ENCODE measurements at regions not wholly inside any gene's neighbourhood (a gene's known extent, or its start where the extent isn't known, plus 50 kb on each side); places are given as distances from the start of the nearest gene placed in this dataset.
"Not testable (repeated sequence)": the region's sequence is repeated elsewhere in the genome, so short reads cannot be mapped to it uniquely, and the experiment has no call there.

GRCh38 chr20:55456316-55456940 lies 548.9 kb downstream of the CBLN4 start:
- Histone ChIP-seq H3K9me3 (ENCODE audit: low read length) (no peaks in the 10 kb centered on the region), H3K4me1 (ENCODE audit: insufficient read depth, low read length) (no peaks in the 10 kb centered on the region), H3K36me3 (ENCODE audit: insufficient read depth, low read length) (no peaks in the 10 kb centered on the region), H3K27me3 (ENCODE audit: insufficient read depth, low read length) (no peaks in the 10 kb centered on the region), H3K4me3 (ENCODE audit: low read length) (no peak overlapping the region), H2AFZ (ENCODE audit: low read depth, low read length) (no peak overlapping the region)

- H3K9me3 ChIP-seq (ENCODE audit: low read length): no peaks in the 10 kb centered on the region
Observed at GRCh38 chr20:55449091-55449490, 556.2 kb downstream of the CBLN4 start.

GRCh38 chr20:55446301-55446700 lies 559.0 kb downstream of the CBLN4 start:
- no peak overlapping the region for H2AFZ ChIP-seq (ENCODE audit: low read depth, low read length)
- no peaks in the 10 kb centered on the region for H3K9me3 ChIP-seq (ENCODE audit: low read length)
- no peaks in the 10 kb centered on the region for H3K27me3 ChIP-seq (ENCODE audit: insufficient read depth, low read length)
- no peaks in the 10 kb centered on the region for H3K4me1 ChIP-seq (ENCODE audit: insufficient read depth, low read length)
- no peak overlapping the region for H3K4me3 ChIP-seq (ENCODE audit: low read length)
- no peaks in the 10 kb centered on the region for H3K36me3 ChIP-seq (ENCODE audit: insufficient read depth, low read length)

More at GRCh38 chr20:55449091-55449490, 556.2 kb downstream of the CBLN4 start:
- H3K27me3 ChIP-seq (ENCODE audit: insufficient read depth, low read length): no peaks in the 10 kb centered on the region
- H3K4me3 ChIP-seq (ENCODE audit: low read length): no peak overlapping the region
- no peaks in the 10 kb centered on the region for H3K4me1 ChIP-seq (ENCODE audit: insufficient read depth, low read length)
- H3K36me3 ChIP-seq (ENCODE audit: insufficient read depth, low read length): no peaks in the 10 kb centered on the region
- no peak overlapping the region for H2AFZ ChIP-seq (ENCODE audit: low read depth, low read length)

- Histone ChIP-seq H3K4me3 (ENCODE audit: low read length) (no peak overlapping the region), H3K4me1 (ENCODE audit: insufficient read depth, low read length) (no peaks in the 10 kb centered on the region), H3K36me3 (ENCODE audit: insufficient read depth, low read length) (no peaks in the 10 kb centered on the region), H3K9me3 (ENCODE audit: low read length) (no peaks in the 10 kb centered on the region), H2AFZ (ENCODE audit: low read depth, low read length) (no peak overlapping the region), H3K27me3 (ENCODE audit: insufficient read depth, low read length) (no peaks in the 10 kb centered on the region)
Observed at GRCh38 chr20:55439070-55439469, 566.2 kb downstream of the CBLN4 start.

GRCh38 chr20:55437798-55438415 lies 567.4 kb downstream of the CBLN4 start:
- no peaks in the 10 kb centered on the region for H3K9me3 ChIP-seq (ENCODE audit: low read length)
- no peaks in the 10 kb centered on the region for H3K4me1 ChIP-seq (ENCODE audit: insufficient read depth, low read length)
- H2AFZ ChIP-seq (ENCODE audit: low read depth, low read length): no peak overlapping the region
- no peak overlapping the region for H3K4me3 ChIP-seq (ENCODE audit: low read length)
- H3K36me3 ChIP-seq (ENCODE audit: insufficient read depth, low read length): no peaks in the 10 kb centered on the region
- no peaks in the 10 kb centered on the region for H3K27me3 ChIP-seq (ENCODE audit: insufficient read depth, low read length)

- Histone ChIP-seq H3K4me3 (ENCODE audit: low read length) (no peak overlapping the region), H3K9me3 (ENCODE audit: low read length) (no peaks in the 10 kb centered on the region), H2AFZ (ENCODE audit: low read depth, low read length) (no peak overlapping the region), H3K27me3 (ENCODE audit: insufficient read depth, low read length) (no peaks in the 10 kb centered on the region), H3K36me3 (ENCODE audit: insufficient read depth, low read length) (no peaks in the 10 kb centered on the region), H3K4me1 (ENCODE audit: insufficient read depth, low read length) (no peaks in the 10 kb centered on the region)
Observed at GRCh38 chr20:55424968-55425367, 580.4 kb downstream of the CBLN4 start.

- Histone ChIP-seq H3K9me3 (ENCODE audit: low read length) (no peaks in the 10 kb centered on the region), H3K36me3 (ENCODE audit: insufficient read depth, low read length) (no peaks in the 10 kb centered on the region), H2AFZ (ENCODE audit: low read depth, low read length) (no peak overlapping the region), H3K4me1 (ENCODE audit: insufficient read depth, low read length) (no peaks in the 10 kb centered on the region), H3K27me3 (ENCODE audit: insufficient read depth, low read length) (no peaks in the 10 kb centered on the region), H3K4me3 (ENCODE audit: low read length) (no peak overlapping the region)
Observed at GRCh38 chr20:55424476-55424875, 580.8 kb downstream of the CBLN4 start.

GRCh38 chr20:55417836-55418235 lies 587.5 kb downstream of the CBLN4 start:
- H3K27me3 ChIP-seq (ENCODE audit: insufficient read depth, low read length): no peaks in the 10 kb centered on the region
- no peaks in the 10 kb centered on the region for H3K4me1 ChIP-seq (ENCODE audit: insufficient read depth, low read length)
- no peaks in the 10 kb centered on the region for H3K9me3 ChIP-seq (ENCODE audit: low read length)
- H2AFZ ChIP-seq (ENCODE audit: low read depth, low read length): no peak overlapping the region
- H3K36me3 ChIP-seq (ENCODE audit: insufficient read depth, low read length): no peaks in the 10 kb centered on the region
- no peak overlapping the region for H3K4me3 ChIP-seq (ENCODE audit: low read length)

- Histone ChIP-seq H3K4me1 (ENCODE audit: insufficient read depth, low read length) (no peaks in the 10 kb centered on the region), H3K4me3 (ENCODE audit: low read length) (no peak overlapping the region), H3K27me3 (ENCODE audit: insufficient read depth, low read length) (no peaks in the 10 kb centered on the region), H2AFZ (ENCODE audit: low read depth, low read length) (no peak overlapping the region), H3K9me3 (ENCODE audit: low read length) (no peaks in the 10 kb centered on the region), H3K36me3 (ENCODE audit: insufficient read depth, low read length) (no peaks in the 10 kb centered on the region)
Observed at GRCh38 chr20:55415567-55416142, 589.7 kb downstream of the CBLN4 start.

- not testable (repeated sequence) for H2AFZ ChIP-seq (ENCODE audit: low read depth, low read length); H3K27me3 ChIP-seq (ENCODE audit: insufficient read depth, low read length); H3K4me1 ChIP-seq (ENCODE audit: insufficient read depth, low read length); H3K36me3 ChIP-seq (ENCODE audit: insufficient read depth, low read length); H3K9me3 ChIP-seq (ENCODE audit: low read length); H3K4me3 ChIP-seq (ENCODE audit: low read length)
Observed at GRCh38 chr20:55412508-55412907, 592.8 kb downstream of the CBLN4 start.

GRCh38 chr20:55406891-55407290 lies 598.4 kb downstream of the CBLN4 start:
- no peaks in the 10 kb centered on the region for H3K36me3 ChIP-seq (ENCODE audit: insufficient read depth, low read length)
- no peaks in the 10 kb centered on the region for H3K9me3 ChIP-seq (ENCODE audit: low read length)
- no peaks in the 10 kb centered on the region for H3K4me1 ChIP-seq (ENCODE audit: insufficient read depth, low read length)
- no peaks in the 10 kb centered on the region for H3K27me3 ChIP-seq (ENCODE audit: insufficient read depth, low read length)
- H2AFZ ChIP-seq (ENCODE audit: low read depth, low read length): no peak overlapping the region
- no peak overlapping the region for H3K4me3 ChIP-seq (ENCODE audit: low read length)

- Histone ChIP-seq H3K4me1 (ENCODE audit: insufficient read depth, low read length) (no peaks in the 10 kb centered on the region), H3K4me3 (ENCODE audit: low read length) (no peak overlapping the region), H3K27me3 (ENCODE audit: insufficient read depth, low read length) (no peaks in the 10 kb centered on the region), H3K9me3 (ENCODE audit: low read length) (no peaks in the 10 kb centered on the region), H2AFZ (ENCODE audit: low read depth, low read length) (no peak overlapping the region), H3K36me3 (ENCODE audit: insufficient read depth, low read length) (no peaks in the 10 kb centered on the region)
Observed at GRCh38 chr20:55394592-55394991, 610.7 kb downstream of the CBLN4 start.

GRCh38 chr20:55390791-55391190 lies 614.5 kb downstream of the CBLN4 start:
- Histone ChIP-seq H3K27me3 (ENCODE audit: insufficient read depth, low read length) (no peaks in the 10 kb centered on the region), H3K4me1 (ENCODE audit: insufficient read depth, low read length) (no peaks in the 10 kb centered on the region), H3K4me3 (ENCODE audit: low read length) (no peak overlapping the region), H3K36me3 (ENCODE audit: insufficient read depth, low read length) (no peaks in the 10 kb centered on the region), H3K9me3 (ENCODE audit: low read length) (no peaks in the 10 kb centered on the region), H2AFZ (ENCODE audit: low read depth, low read length) (no peak overlapping the region)
